ENCODE measurements at regions not wholly inside any gene's neighbourhood (a gene's known extent, or its start where the extent isn't known, plus 50 kb on each side); places are given as distances from the start of the nearest gene placed in this dataset.

DNA sequence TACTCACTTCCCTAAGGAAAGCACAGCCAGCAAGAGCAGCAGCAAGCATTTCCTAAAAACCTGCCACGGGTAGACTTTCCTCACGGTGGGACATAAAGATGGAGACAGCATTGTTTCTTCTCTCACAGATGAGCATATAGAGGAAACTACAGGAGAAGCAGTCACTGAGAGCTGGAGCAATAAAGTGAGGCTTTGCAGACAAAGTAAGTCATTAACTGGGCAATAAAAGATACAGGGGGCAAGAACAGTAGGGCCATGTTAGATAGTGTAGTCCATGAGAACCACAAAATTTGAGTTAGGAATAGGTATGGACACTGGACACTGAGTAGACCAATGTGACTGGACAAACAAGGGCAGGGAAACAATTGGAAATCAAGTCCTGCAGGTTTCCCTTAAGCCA is 240.1 kb upstream of the NFIA start:
- Histone ChIP-seq H4K20me1 (ENCODE audit: control insufficient read depth, insufficient read depth, insufficient read length) (no peaks in the 10 kb centered on the region), H3K23ac (ENCODE audit: insufficient read length, low read depth, low read length) (no peak overlapping the region), H2BK15ac (ENCODE audit: low read depth, low read length) (no peak overlapping the region), H2BK20ac (ENCODE audit: low read depth, low read length, poor library complexity, severe bottlenecking) (no peak overlapping the region), H3K14ac (ENCODE audit: insufficient read depth, low read length) (no peak overlapping the region), H3K18ac (ENCODE audit: insufficient read length, low read depth, low read length) (no peak overlapping the region), H3K79me1 (ENCODE audit: insufficient read depth, low read depth, low read length, poor library complexity, severe bottlenecking) (no peaks in the 10 kb centered on the region), H2BK12ac (ENCODE audit: insufficient read length, low read depth, low read length) (no peak overlapping the region), H3K56ac (ENCODE audit: insufficient read length, low read depth, low read length) (no peak overlapping the region), H2BK5ac (ENCODE audit: insufficient read length, low read length) (no peak overlapping the region), H3K4ac (ENCODE audit: low read depth, low read length) (no peak overlapping the region), H2BK120ac (ENCODE audit: low read depth, low read length, poor library complexity, severe bottlenecking) (no peak overlapping the region), H4K91ac (ENCODE audit: insufficient read length, low read depth, low read length) (no peak overlapping the region), H2AFZ (ENCODE audit: low read length) (no peak overlapping the region), H3K4me2 (ENCODE audit: insufficient read depth, insufficient read length, low read length) (no peak overlapping the region), H3K9me3 (ENCODE audit: control insufficient read depth, low read depth, low read length) (no peaks in the 10 kb centered on the region), H4K8ac (replicated peaks; ENCODE audit: insufficient read length, low read depth, low read length) (no peak overlapping the region), H3K4me1 (ENCODE audit: insufficient read depth, low read length) (no peaks in the 10 kb centered on the region), H3T11ph (ENCODE audit: low read length) (no peak overlapping the region), H2AK5ac (ENCODE audit: insufficient read length, low read length) (no peak overlapping the region), H4K5ac (ENCODE audit: insufficient read length, low read depth, low read length) (no peak overlapping the region), H3K9ac (ENCODE audit: extremely low read depth, insufficient read length, low read length) (no peak overlapping the region), H3K27me3 (ENCODE audit: insufficient read depth, low read length) (no peaks in the 10 kb centered on the region), H3K27ac (ENCODE audit: insufficient read length, low read depth, low read length) (no peak overlapping the region), H3K23me2 (ENCODE audit: insufficient read length, low read depth, low read length, poor library complexity, severe bottlenecking) (no peaks in the 10 kb centered on the region), H3K79me2 (ENCODE audit: insufficient read depth, low read length) (no peaks in the 10 kb centered on the region)
- Mint-ChIP-seq H3K9me3 (peaks cover 13 to 15% of the 10 kb centered on the region in 2 experiments), H3K4me3 (no peak overlapping the region), H3K27me3 (ENCODE audit: low read depth) (no peaks in the 10 kb centered on the region), H3K27ac (no peak overlapping the region), H3K4me1 (no peaks in the 10 kb centered on the region), H3K36me3 (ENCODE audit: insufficient read depth in 1 of 3, low read depth in 3 of 3) (peaks cover 7 to 14% (median 10%) of the 10 kb centered on the region in 3 experiments)
- TF ChIP-seq, protein P1, sequence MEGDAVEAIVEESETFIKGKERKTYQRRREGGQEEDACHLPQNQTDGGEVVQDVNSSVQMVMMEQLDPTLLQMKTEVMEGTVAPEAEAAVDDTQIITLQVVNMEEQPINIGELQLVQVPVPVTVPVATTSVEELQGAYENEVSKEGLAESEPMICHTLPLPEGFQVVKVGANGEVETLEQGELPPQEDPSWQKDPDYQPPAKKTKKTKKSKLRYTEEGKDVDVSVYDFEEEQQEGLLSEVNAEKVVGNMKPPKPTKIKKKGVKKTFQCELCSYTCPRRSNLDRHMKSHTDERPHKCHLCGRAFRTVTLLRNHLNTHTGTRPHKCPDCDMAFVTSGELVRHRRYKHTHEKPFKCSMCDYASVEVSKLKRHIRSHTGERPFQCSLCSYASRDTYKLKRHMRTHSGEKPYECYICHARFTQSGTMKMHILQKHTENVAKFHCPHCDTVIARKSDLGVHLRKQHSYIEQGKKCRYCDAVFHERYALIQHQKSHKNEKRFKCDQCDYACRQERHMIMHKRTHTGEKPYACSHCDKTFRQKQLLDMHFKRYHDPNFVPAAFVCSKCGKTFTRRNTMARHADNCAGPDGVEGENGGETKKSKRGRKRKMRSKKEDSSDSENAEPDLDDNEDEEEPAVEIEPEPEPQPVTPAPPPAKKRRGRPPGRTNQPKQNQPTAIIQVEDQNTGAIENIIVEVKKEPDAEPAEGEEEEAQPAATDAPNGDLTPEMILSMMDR (conservative IDR thresholded peaks at IDR 0.05) = no peak
- WGBS (ENCODE audit: extremely low coverage, insufficient read length, low lambda C conversion rate) = no CpG with 5 or more reads among the region's 2 CpGs
- no peak for DNase-seq
